Esophagus squamous epithelium (tissue), 4 donors: ENCODE measurements at regions not wholly inside any gene's neighbourhood (a gene's known extent, or its start where the extent isn't known, plus 50 kb on each side); places are given as distances from the start of the nearest gene placed in this dataset.

Experiments used
- POLR2A ChIP-seq, 4 donors: fragments of 450-650 bp; IDR thresholded peaks; one replicate each; pipeline ENCODE4 v1.6.1; 2017; ENCODE audit warnings: antibody characterized with exemption in 4 of 4, mild to moderate bottlenecking in 4 of 4, moderate library complexity in 3 of 4
- TF ChIP-seq, protein P1 (sequence below), 6 experiments: fragments of 450-650 bp in 4 of 6; fragments of 200-600 bp in 2 of 6; sonication (generic) in 2 of 6; IDR thresholded peaks; one replicate each; pipeline ENCODE4 v1.5.1; 2016 to 2019; ENCODE audit warnings: antibody characterized with exemption in 6 of 6, mild to moderate bottlenecking in 4 of 6, moderate library complexity in 4 of 6

DNA sequence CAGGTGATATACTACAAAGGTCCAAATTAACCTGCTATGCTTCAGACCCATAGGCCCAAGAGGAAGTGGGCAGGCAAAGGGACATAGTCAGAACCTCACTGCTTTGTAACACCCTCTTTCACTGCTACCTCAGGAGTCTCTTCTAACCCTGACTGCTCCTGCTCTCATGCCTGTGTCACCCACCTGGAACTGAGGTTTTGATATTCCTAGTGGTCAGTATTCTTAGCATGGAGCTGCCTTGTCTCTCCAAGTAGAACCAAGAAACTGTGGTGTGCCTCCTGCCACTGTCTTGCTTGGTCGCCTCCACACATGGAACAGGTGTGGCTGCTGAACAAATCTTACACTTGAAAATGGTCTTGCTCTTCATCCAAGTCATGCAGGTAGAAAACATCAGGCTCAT, 677.5 kb downstream of the XPNPEP1 start:
- TF ChIP-seq, protein P1, sequence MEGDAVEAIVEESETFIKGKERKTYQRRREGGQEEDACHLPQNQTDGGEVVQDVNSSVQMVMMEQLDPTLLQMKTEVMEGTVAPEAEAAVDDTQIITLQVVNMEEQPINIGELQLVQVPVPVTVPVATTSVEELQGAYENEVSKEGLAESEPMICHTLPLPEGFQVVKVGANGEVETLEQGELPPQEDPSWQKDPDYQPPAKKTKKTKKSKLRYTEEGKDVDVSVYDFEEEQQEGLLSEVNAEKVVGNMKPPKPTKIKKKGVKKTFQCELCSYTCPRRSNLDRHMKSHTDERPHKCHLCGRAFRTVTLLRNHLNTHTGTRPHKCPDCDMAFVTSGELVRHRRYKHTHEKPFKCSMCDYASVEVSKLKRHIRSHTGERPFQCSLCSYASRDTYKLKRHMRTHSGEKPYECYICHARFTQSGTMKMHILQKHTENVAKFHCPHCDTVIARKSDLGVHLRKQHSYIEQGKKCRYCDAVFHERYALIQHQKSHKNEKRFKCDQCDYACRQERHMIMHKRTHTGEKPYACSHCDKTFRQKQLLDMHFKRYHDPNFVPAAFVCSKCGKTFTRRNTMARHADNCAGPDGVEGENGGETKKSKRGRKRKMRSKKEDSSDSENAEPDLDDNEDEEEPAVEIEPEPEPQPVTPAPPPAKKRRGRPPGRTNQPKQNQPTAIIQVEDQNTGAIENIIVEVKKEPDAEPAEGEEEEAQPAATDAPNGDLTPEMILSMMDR (IDR thresholded peaks at IDR 0.05) = no peak
- TF ChIP-seq POLR2A (IDR thresholded peaks at IDR 0.05) = no peak
